Right renal pelvis (tissue), 4 donors: ENCODE measurements at regions not wholly inside any gene's neighbourhood (a gene's known extent, or its start where the extent isn't known, plus 50 kb on each side); places are given as distances from the start of the nearest gene placed in this dataset.

Experiments used
- DNase-seq, 4 donors: peaks; one replicate each; pipeline ENCODE4 v3.0.0-alpha.2; 2013; ENCODE audit warnings: low read depth in 4 of 4, low spot score in 3 of 4, missing footprints in 1 of 4

DNA sequence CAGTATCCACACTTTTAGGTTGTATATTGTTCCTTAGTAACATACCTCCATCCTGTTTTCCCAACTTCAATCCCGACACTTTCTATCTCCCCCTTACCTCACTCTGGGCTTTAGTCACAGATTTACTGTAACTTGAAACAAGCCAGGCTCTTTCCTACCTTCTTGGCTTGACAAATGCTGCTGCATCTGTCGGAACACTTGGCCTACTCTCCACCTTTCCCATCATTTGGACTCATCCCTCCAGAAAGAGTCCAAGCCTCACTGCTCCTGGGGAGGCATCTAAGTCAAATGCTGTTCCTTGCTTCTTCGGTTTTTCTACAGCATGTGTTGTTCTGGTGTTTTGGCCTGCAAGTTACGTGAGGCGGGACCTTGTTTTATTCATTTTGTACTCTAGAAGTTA, 142.4 kb downstream of the DACT1 start:
- DNase-seq: no peak

DNA sequence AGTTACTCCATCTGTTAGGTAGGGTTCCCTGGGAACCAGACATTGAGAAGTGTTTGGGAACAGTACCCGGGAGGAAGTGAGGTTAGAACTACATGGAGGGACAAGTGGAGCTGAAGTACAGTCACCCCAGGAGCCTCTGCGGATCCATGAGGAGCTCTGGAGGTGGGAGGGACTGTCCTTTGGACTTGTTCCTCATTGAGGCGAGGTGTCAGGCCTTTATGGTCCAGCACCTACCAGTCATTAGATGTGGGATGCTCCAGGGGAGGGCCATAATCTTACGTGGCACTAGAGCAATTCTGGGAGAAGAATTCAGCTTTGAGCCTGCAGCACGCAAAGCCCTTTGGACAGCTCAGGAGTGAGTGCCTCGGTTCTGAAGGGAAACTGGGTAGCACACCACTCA, 142.8 kb downstream of the DACT1 start:
- no peak for DNase-seq

DNA sequence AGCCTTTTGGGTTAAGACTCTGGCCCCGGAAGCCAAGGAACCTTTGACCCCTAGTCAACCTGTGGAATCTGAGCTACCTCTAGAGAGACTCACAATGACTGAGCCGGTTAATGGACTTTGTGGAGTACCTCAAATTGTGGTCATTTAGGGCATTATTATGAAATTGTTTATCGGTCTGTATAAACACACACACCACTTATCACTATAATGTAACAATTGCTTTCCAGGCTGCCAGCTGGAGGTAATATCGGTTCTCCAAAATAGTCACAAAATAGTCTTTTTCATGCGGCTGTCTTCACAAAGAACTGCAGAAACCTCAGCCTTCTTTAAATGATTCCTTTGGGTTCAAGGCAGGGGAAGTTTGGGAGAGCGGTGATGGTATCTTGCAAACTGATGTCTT, 144.2 kb downstream of the DACT1 start:
- no peak for DNase-seq

DNA sequence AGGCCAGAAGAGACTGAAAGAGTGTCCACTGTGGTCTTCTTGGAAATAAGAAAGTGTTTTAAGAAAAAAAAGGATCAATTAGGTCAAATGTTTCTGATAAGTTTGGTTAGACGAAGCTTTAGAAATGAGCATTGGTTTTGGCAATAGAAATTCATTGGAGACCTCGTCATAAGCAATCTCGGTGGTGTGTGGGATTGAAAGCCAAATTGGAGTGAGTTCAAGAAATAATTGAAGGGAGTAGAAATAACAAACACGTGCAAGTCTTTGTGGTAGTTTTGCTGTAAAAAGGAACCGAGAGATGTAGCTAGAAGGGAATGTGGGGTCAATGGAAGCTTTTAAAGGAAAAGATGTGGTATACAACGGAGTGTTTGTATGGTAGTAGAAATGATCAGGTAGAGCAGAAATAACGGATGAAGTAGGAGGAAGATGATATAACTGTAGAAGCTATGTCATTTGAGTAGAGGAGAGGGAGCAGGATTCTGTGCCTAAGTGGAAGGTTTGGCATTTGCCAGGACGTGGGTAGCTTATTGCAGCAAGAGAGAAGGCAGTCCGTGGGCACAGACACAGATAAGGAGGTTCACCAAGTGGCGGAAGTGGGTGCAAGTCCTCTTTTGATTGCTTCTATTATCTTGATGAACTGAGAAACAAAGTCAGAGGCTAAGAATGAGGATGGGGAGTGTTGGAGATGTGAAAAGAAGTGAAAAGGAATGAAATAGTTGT, 146.2 kb downstream of the DACT1 start:
- DNase-seq: no peak

DNA sequence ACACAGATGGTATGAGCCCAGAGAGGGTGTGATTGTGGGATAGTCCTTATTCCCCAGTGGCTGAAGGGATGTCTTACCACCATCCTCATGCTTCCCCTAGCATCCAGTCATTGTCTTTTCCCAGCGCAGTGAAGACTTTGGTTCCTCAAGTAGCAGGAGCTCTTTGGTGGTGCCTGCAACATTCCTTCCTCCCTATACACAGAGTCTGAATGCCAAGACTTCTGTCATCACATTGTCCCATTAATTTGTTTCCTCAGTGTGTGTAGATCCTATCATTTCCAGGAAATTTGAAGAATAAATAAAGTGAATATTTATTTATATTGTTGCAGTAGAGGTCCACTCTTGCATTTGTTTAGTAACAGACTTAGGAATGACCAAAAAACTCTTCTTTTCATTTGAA, 147.2 kb downstream of the DACT1 start:
- no peak for DNase-seq

DNA sequence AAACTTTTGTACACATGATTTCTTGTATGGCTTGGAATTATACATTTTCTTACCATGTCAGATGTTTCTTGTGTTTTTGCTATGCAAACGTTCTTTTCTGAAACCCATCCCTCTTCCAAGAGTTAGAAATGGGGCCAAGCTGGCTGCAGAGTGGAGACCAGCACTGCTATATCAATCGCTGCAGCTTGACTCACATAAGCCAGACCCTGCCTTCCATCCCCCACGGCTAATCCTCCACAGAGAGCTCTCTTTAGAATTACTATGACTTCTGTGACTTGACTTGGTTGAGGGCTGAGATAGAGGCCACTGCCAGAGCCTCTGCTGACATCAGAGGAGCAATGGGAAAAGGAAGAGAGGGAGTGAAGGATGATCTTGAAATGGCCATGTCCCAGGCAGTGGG, 147.9 kb downstream of the DACT1 start:
- no peak for DNase-seq

DNA sequence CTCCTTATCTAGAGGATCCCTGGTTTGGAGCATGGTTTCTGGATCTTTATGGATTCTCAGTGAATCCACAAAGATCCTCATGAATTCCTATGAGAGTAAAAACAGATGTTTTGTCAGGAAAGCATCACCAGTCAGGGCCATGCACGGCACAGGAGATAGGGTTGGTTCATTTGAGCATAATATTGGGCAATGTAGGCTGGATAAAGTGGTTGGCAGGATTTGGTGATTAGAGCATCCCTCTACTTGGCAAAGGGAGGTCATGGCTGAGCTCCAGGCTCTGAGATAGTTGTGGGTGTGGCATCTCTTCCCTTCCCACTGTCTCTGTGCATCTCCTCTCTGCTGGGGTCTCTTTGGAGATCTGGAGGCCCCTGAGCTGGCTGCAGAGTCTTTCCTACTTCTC, 149.8 kb downstream of the DACT1 start:
- DNase-seq: no peak

DNA sequence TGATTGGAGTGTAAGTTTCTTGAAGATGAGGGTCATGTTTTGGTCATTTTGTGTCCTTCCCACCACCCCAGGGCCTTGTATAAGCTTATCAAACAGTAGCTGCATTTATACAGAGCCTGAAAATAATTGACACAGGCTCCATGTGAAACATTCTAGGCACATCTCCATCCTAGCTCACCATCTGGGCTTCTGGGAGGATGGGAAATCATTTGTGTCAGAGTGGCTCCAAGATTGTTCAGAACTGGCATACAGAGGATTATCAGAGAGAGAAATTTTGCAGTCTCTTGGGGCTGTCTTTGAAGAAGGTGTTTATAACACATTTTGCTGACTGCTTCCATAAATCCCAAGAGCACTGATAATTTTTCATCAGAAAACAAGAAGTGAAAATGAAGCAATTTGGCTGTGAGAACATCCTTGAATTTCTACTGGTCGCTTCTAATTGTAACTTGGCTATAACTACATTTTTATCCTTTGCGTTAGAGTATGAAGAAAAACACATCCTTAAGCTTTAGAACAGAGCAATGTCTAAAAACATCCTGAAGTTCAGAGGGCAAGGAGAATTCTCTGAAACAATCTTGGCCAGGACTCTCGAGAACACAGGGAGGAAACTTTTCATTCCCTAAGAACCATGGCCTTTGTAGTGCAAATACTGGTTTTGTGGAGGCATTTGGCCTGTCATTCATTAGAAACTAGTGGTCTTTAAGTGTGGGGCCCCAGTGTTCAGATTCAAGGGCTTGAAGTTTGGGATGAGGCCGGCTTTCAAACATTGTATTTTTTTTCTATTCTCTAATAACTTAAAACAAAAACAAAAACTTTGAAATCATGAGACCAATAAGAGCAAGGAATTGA, 151.1 kb downstream of the DACT1 start:
- no peak for DNase-seq

DNA sequence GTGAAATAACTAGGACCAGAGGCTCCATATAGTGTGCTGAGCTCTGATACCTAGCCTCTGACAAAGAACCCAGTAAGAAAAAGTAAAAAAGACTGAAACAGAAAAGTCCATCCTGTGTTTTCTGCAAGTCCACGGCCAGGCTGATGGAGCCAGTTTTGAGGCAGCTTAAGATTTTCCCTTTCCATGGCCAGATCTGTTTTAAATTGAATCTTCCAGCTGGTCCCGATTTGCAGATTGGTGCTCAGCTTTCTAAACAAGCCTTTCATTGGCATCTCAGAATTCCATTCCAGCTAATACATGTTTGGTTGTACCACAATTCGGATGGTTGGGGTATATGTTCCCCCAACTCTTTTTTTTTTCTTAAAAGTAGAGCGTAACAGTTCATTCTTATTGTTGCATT, 152.0 kb downstream of the DACT1 start:
- no peak for DNase-seq

DNA sequence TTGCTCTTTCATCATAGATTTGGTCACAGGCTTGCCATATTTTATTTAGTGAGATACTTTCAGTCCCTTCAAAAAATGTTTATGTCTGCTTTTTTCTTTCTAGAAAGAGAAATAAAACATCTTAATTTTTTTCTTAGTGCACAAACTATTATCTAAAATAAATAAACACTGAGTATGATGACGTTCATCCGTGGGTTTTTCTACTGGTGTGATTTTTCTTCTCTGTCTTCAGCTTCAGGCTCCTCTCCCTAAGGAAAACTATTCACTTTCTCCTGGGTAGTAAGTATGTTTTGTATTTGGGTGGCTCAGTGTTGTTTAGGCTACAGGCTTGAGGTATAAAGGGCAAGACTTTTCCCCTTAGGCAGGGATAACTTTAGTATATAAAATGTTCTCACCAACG, 154.7 kb downstream of the DACT1 start:
- no peak for DNase-seq

DNA sequence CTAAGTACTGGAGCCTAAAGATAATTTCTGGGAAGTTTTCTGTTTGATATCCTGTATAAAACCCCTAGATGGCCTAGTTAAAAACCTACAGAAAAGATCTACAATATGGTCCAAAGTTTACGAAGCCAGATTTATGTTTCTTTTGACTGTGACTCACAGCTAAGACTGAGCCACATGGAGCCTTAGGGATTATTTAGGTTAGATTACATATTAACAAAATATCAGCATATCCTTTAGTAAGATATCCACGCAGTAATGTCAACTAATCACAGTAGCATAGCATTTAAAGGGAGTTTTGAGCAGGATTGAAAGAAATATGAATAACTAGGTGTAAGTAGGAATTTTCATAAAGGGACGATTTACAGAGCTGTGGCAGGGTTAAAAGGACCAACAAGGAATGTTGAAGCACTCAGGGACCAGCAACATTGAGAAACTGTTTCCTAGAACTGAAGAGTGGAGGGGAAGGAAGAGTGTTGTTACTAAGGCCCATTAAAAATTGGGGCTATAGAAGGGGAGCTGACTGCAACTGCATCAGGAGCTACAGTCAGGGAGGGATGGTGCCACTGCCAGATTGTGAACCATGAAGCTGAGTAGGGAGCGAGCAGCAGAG, 155.5 kb downstream of the DACT1 start:
- no peak for DNase-seq

DNA sequence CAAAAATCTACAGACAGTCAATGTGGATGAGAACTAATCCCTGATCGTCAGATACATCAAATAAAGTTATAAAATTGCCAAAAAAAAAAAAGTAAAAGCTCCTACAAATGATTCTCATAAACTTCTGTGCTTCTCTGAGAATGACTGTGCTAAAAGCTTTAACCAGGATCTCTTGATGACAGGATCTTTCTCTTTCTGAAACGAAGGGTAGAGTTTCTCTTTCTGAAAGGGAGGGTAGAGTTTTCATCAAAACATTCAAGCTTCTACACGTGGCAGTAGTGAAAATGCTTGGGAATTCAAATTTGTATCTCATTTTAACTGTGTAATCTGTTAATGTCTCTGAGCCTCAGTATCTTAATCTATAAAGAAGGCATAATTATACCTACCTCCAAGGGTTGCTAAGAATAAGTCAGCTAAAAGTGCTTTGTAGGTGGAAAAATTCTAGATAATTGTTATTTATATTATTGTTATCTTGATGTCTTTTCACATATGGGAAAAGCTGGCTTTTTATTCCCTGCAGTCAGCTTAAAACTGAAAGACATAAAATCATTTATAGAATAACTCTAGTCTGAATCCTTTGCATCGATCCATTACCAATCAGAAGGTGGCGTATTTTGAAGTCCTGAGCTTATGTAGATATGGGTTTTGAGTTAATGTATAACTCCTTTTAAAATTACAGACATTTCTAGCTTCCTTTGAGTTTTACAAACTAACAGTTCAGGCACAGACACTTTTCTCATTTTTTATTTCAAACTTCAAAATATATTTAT, 157.4 kb downstream of the DACT1 start:
- DNase-seq: no peak

DNA sequence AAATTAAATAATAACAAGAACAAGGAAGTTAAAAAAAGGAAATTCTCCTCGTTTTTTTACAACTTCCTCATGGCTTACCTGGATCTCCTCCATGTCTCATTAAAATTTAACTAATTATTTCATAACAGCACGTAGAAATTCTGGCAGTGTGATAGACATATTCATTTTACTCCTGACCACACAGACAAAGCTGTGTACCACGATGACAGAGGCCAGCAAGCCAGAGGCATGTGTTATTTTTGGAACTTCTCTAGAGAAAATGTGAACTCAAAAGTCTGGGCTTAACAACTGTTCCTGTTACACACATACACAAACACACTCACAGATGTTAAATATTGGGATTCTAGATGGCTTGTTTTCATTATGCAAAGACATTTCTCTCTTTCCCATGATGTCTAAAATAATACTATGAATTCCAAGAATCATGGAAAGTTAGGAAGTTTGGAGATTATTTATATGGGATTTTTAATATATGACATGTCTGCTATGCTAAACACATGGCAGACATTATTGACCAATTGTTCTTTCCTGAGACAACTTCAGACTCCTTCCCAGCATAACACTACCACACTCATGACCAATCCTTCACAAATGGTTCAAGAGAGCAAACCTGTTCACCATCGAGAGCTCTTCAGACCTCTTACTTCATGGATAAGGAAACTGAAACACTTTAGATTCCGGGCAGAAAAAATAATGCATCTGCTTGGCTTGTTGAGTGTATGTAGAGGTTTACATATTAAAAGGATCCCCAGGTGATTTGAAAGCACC, 158.7 kb downstream of the DACT1 start:
- DNase-seq: no peak

DNA sequence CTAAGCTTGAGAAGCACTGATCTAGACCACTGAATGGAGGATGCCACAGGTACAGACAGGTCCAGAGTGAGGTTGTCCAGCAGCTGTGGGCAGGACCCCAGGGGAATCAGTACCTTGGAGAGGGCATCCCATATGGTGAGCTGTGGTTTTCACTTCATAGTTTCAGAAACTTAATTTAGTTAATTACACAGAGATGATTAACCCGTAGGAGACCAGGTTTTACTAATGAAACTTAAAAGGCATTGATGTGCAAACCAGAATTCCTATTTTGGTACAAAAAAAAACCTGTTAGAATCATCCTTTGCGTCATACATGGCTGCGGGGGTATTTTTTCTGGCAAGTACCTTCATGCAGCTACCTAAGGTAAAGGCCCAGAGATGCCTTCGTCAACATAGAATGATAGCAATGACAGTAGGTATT, 159.3 kb downstream of the DACT1 start:
- DNase-seq: no peak

DNA sequence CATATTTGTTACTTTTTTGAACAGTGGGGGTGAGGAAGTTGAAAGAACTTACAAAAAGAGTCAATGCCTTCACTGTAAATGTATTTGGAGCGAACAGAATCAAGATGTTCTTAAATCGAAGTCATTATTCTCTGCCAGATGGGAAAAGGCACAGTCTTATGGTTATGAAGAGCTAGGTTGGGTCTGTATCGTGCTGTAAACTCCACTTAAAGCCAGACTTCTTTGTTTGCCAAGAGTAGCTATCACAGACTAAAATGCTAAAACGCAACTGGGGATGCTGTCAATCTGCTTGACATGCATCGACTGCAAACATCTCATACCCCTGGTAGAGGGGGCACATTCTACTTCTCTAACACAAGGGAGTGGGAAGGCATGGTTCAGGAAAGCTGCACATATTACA, 160.4 kb downstream of the DACT1 start:
- no peak for DNase-seq

DNA sequence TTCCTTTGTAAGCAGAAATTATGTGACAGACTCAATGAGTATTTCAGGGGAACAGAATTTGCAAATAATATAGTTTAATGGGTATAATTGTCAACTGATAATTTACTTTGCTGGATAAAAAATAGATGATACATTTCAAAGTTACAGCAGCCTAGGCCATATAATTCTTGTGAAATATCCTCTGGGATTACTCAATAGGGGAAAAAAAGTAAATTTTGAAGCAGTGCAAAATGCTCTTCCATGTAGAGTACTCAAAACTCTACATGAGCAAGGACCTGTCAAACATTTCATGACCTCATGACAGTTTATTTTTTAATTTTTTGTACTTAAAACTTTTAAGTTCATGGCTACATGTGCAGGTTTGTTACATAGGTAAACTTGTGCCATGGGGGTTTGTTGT, 163.3 kb downstream of the DACT1 start:
- no peak for DNase-seq

DNA sequence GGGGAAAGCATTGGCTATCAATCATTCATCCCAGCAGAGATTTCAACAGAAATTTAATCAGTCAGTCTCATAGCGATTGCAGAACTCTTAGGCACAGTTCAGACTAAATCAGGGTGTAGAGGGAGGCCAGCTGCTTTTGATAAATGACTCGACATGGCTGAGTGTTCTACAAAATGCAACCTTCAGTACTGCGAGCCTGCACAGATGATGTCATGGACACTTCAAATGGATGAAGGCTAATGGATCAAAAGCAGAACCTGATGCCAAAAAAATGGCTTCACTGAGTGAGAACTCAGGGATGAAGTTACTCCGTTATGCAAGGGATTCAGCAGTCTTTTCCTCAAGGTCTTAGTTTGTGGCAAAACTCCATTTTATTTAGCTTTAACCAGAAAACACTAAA, 167.3 kb downstream of the DACT1 start:
- no peak for DNase-seq

DNA sequence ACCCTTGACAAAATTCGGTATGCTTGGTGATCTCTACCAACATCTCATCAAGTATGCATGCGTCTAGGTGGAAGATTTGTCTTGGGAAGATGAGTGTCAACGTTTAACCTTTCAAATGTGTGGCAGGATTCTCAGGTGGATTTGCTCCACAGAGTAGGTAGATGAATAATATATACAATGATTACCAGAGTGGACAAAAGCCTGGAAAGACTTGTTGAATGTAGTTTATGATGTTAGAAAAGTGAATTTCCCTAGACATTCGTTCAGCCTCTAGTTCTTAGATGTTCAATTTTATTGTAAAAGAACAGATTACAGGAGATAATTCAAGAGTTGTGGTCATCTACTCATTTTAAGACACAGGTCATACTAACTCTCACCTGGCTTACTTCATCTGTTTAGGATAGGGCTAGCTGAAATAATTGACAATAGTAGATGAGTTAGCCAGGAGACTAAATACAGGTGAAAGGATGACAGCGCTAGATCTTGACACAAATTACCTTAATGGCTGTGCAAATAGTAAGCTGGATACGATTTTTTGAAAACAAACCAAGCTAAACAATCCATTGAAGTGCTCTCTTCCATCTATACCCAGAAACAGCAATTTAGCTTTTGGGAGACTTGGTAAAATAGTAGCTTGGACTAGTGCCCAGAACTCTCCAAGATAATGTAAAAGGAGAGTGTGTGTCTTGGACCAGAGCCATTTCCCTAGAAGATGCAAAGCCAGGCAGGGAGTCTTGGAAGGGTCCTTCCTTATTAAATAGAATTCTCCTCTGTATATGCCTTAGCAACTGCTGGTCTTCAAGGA, 168.0 kb downstream of the DACT1 start:
- peak; percentile 57 to 74 (median 68) for DNase-seq

DNA sequence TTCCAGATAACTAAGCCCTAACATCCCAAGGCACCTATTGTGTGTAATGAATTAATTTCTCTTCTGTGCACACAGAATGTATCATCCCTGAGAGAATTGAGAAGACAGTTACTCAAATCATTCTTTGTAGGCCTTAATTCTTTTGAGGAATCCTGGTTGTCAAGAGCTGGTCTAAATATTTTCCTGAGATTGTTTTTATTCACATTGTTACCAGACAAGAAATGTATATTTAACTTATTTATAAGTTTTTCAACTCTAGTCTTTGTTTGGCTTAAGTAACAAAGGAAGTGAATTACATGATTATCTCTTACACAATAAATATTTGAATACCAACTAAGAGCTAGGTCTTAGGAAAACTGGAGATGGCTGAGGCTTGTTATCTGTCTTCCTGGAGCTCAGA, 169.4 kb downstream of the DACT1 start:
- no peak for DNase-seq

DNA sequence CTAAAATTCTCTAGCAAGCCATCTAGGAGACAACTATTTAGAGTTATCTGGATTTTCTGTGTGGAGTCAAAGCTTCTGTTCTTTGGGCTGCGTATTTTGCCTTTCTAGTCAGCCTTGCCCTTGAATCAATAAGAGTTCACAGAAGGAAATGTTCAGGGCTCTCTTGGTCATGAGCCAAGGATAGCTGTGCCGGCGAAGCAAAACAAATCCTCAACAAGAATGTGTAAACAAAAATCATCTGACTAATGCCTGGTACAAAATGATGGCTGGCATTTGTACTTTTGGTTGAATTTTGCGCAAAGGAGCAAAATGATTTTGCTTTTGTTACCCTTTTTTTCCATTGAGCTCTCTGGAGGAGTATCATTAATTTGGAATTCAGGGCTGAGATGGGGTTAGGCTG, 171.1 kb downstream of the DACT1 start:
- DNase-seq: no peak
